ENCODE measurements at regions not wholly inside any gene's neighbourhood (a gene's known extent, or its start where the extent isn't known, plus 50 kb on each side); places are given as distances from the start of the nearest gene placed in this dataset.

GRCh38 chr1:60759291-60759690 is 323.1 kb upstream of the NFIA start:
- H3K27ac ChIP-seq (ENCODE audit: low read length), result no peak overlapping the region
- H2AFZ ChIP-seq (ENCODE audit: low read depth, low read length), result no peak overlapping the region
- no peaks in the 10 kb centered on the region for H3F3A ChIP-seq (ENCODE audit: insufficient read depth, low read length, poor library complexity, severe bottlenecking)
- H3K9me2 ChIP-seq (ENCODE audit: insufficient read depth, low read length), result no peaks in the 10 kb centered on the region
- H3K4me3 ChIP-seq (ENCODE audit: low read length), result no peak overlapping the region
- no peaks in the 10 kb centered on the region for H3K27me3 ChIP-seq (ENCODE audit: insufficient read depth, low read depth, low read length)
- no peak for TF ChIP-seq MXI1 (conservative IDR thresholded peaks at IDR 0.05; ENCODE audit: poor library complexity, severe bottlenecking)
- TF ChIP-seq POLR2AphosphoS5 (IDR thresholded peaks at IDR 0.05), result no peak
- no peak for TF ChIP-seq REST (IDR thresholded peaks at IDR 0.05; ENCODE audit: borderline replicate concordance)
- TF ChIP-seq CTCF (IDR thresholded peaks at IDR 0.05; ENCODE audit: poor library complexity, severe bottlenecking), result no peak
- TF ChIP-seq SMC3 (conservative IDR thresholded peaks at IDR 0.05; ENCODE audit: poor library complexity), result no peak
- TF ChIP-seq TAF1 (IDR thresholded peaks at IDR 0.05; ENCODE audit: low read depth), result no peak
- TF ChIP-seq RAD21 (conservative IDR thresholded peaks at IDR 0.05), result no peak
- no peak for TF ChIP-seq EZH2 (IDR thresholded peaks at IDR 0.05; ENCODE audit: borderline replicate concordance, insufficient read depth, low read length, poor library complexity, severe bottlenecking)
- TF ChIP-seq EP300 (conservative IDR thresholded peaks at IDR 0.05; ENCODE audit: poor library complexity, severe bottlenecking), result no peak
- no peaks in the 10 kb centered on the region for H3K9me3 ChIP-seq (ENCODE audit: low read length)
- no peaks in the 10 kb centered on the region for H3K79me2 ChIP-seq (replicated peaks; ENCODE audit: insufficient read depth, low read length)
- H3K4me2 ChIP-seq (ENCODE audit: low read length), result no peak overlapping the region
- H4K20me1 ChIP-seq (ENCODE audit: insufficient read depth), result no peaks in the 10 kb centered on the region
- H3K36me3 ChIP-seq (ENCODE audit: insufficient read depth, low read length), result no peaks in the 10 kb centered on the region
- H3K9ac ChIP-seq (ENCODE audit: low read length), result no peak overlapping the region

GRCh38 chr1:60757485-60757884 is 324.9 kb upstream of the NFIA start:
- Histone ChIP-seq H4K20me1 (ENCODE audit: insufficient read depth) (no peaks in the 10 kb centered on the region), H3K9me2 (ENCODE audit: insufficient read depth, low read length) (no peaks in the 10 kb centered on the region), H3K36me3 (ENCODE audit: insufficient read depth, low read length) (no peaks in the 10 kb centered on the region), H2AFZ (ENCODE audit: low read depth, low read length) (no peak overlapping the region), H3K4me2 (ENCODE audit: low read length) (no peak overlapping the region), H3F3A (ENCODE audit: insufficient read depth, low read length, poor library complexity, severe bottlenecking) (no peaks in the 10 kb centered on the region), H3K4me3 (ENCODE audit: low read length) (no peak overlapping the region), H3K79me2 (replicated peaks; ENCODE audit: insufficient read depth, low read length) (no peaks in the 10 kb centered on the region), H3K9ac (ENCODE audit: low read length) (no peak overlapping the region), H3K27me3 (ENCODE audit: insufficient read depth, low read depth, low read length) (no peaks in the 10 kb centered on the region), H3K27ac (ENCODE audit: low read length) (no peak overlapping the region), H3K9me3 (ENCODE audit: low read length) (no peaks in the 10 kb centered on the region)
- no peak for TF ChIP-seq MXI1 (conservative IDR thresholded peaks at IDR 0.05; ENCODE audit: poor library complexity, severe bottlenecking)
